ENCODE measurements at regions not wholly inside any gene's neighbourhood (a gene's known extent, or its start where the extent isn't known, plus 50 kb on each side); places are given as distances from the start of the nearest gene placed in this dataset.

DNA sequence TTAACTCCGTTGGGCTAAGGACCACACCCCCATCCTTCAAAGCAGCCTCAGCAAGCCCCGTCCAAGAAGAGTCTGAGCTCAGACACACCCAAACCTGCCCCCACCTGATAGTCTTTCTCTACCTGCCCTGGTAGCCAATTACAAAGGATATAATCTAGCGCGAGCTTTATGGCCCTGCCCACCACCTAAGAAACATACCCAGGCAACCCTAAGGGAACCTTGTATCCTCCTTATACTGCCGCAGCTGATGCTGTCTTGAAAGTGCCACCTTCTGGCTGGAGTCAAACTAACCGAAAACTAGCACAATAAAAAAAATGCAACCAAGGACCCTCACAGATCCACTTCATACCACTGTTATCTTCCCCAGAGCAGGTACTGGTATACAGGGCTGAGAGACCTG lies 628.3 kb upstream of the REG3G start (continued):
- no peak for TF ChIP-seq ZNF266 (tag by site-specific recombination; IDR thresholded peaks at IDR 0.05; ENCODE audit: low read depth)
- no peak for TF ChIP-seq ZNF341 (tag by site-specific recombination; IDR thresholded peaks at IDR 0.05; ENCODE audit: low read depth)
- no peak for TF ChIP-seq ZNF239 (tag by site-specific recombination; IDR thresholded peaks at IDR 0.05)

DNA sequence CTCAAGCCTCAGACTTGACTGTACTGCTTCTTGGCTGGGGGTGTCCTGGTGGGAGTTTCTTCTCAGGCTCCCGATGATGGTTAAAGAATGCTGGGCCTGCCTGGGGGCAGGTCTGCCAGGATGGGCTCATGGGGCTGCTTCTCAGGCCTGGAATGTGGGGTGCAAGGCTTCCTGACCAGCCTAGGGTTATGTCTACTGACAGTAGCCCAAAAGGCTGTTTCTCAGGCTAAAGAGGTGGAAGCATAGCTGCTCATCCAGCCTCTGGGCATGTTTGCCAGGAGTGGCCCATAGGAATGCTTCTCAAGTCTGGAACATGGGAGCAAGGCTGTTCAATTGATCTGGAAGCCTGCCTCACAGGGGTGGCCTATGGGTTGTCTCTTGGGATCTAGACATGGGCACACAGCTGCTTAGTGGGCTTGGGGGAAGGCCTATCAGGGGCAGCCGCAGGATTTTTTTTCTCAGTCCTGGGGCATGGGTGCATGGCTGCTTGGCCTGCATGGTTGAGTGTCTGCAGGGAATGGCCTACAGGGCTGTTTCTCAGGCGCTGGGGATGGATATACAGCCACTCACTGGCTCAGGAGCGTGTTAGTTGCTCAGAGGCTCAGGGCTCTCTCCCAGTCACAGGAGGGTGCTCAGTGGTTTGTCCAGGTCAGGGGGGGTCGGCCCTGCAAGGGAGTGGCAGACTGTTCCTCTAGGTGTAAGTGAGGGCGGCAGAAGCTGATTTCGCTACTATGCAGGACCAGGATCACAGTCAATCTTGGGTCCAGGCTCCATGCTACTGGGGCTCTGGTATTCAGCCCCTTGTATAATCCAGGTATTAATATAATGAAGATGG lies 617.3 kb upstream of the REG3G start:
- Histone ChIP-seq H3K36me3 (ENCODE audit: control insufficient read depth in 2 of 2, insufficient read depth in 1 of 2, low read length in 2 of 2) (no peaks in the 10 kb centered on the region), H3K4me3 (ENCODE audit: low read depth, low read length) (no peak overlapping the region), H3K9me3 (ENCODE audit: control insufficient read depth, insufficient read depth, low read depth, low read length) (no peaks in the 10 kb centered on the region), H3K4me1 (ENCODE audit: control insufficient read depth, insufficient read depth, low read length) (no peaks in the 10 kb centered on the region), H3K27ac (ENCODE audit: extremely low read depth, low read depth, low read length) (no peak overlapping the region)
- ChIA-PET CTCF (interaction anchor here (0.6 kb wide), 1 partner anchor 130 kb away, joined by 4 read pairs; no protein-coding TSS in a partner anchor), POLR2A (no interaction called here)
- TF ChIP-seq REST (tag by site-specific recombination; IDR thresholded peaks at IDR 0.05) (no peak), KLF9 (tag by site-specific recombination; IDR thresholded peaks at IDR 0.05; ENCODE audit: low read depth) (no peak), ZNF580 (tag by site-specific recombination; IDR thresholded peaks at IDR 0.05) (no peak), ZNF148 (tag by site-specific recombination; IDR thresholded peaks at IDR 0.05; ENCODE audit: borderline replicate concordance) (no peak), ZNF146 (tag by site-specific recombination; IDR thresholded peaks at IDR 0.05) (no peak)
- TF ChIP-seq, protein P1, sequence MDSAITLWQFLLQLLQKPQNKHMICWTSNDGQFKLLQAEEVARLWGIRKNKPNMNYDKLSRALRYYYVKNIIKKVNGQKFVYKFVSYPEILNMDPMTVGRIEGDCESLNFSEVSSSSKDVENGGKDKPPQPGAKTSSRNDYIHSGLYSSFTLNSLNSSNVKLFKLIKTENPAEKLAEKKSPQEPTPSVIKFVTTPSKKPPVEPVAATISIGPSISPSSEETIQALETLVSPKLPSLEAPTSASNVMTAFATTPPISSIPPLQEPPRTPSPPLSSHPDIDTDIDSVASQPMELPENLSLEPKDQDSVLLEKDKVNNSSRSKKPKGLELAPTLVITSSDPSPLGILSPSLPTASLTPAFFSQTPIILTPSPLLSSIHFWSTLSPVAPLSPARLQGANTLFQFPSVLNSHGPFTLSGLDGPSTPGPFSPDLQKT (IDR thresholded peaks at IDR 0.05; ENCODE audit: borderline replicate concordance, low read depth, low read length), result no peak

DNA sequence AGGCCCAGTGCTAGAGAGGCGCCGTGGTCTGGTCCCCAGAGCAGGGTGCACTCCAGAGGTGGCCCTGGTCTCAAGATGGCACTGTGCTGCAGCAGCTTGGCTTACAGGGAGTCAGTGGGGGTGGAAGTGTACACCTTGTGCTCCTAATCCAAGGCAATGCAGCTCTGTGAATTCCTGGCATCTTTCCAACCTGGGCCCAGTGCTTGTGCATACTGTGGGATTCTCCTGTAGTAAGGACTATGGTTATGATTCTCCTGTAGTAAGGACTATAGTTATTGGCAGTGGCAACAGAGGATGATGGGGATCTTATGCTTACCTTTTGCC lies 616.7 kb upstream of the REG3G start:
- ChIA-PET POLR2A (no interaction called here), CTCF (interaction anchor here (0.6 kb wide), 1 partner anchor 129 kb away, joined by 4 read pairs; no protein-coding TSS in a partner anchor)
- no peak overlapping the region for H3K27ac ChIP-seq (ENCODE audit: extremely low read depth, low read depth, low read length)
- H3K36me3 ChIP-seq (ENCODE audit: control insufficient read depth in 2 of 2, insufficient read depth in 1 of 2, low read length in 2 of 2), result no peaks in the 10 kb centered on the region
- H3K4me1 ChIP-seq (ENCODE audit: control insufficient read depth, insufficient read depth, low read length), result no peaks in the 10 kb centered on the region
- TF ChIP-seq PRDM4 (tag by site-specific recombination; IDR thresholded peaks at IDR 0.05) (no peak), PBX3 (CRISPR knock-in tag; IDR thresholded peaks at IDR 0.05) (no peak), BCL11A (tag by site-specific recombination; IDR thresholded peaks at IDR 0.05; ENCODE audit: low read depth) (no peak)
- no peaks in the 10 kb centered on the region for H3K9me3 ChIP-seq (ENCODE audit: control insufficient read depth, insufficient read depth, low read depth, low read length)
- no peak overlapping the region for H3K4me3 ChIP-seq (ENCODE audit: low read depth, low read length)

All from HEK293 (cell line).